ENCODE measurements at regions not wholly inside any gene's neighbourhood (a gene's known extent, or its start where the extent isn't known, plus 50 kb on each side); places are given as distances from the start of the nearest gene placed in this dataset.

DNA sequence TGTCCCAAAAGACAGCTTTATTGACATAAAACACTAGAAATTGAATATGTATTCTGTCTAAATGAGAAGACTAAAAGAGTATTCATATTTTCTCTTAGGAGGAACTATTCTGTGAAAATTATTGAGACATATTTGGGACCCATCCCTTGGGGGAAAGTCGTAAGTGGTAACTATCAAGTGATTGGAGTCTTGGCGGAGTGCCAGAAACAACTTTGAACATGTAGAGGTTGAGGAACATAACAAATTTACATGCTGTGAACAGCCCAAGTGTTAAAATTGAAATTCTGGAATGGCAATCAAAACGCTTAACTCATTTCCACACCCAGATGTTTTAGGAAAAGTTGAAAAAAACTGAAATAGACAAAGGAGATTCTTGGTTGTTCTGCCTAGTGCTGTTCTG lies 1034.6 kb downstream of the NSUN3 start:
- no peak overlapping the region for H3K27ac ChIP-seq
- DNase-seq (ENCODE audit: low spot score), result no peak
- no peak for TF ChIP-seq CTCF (IDR thresholded peaks at IDR 0.05)
- no peak overlapping the region for H3K4me3 ChIP-seq

DNA sequence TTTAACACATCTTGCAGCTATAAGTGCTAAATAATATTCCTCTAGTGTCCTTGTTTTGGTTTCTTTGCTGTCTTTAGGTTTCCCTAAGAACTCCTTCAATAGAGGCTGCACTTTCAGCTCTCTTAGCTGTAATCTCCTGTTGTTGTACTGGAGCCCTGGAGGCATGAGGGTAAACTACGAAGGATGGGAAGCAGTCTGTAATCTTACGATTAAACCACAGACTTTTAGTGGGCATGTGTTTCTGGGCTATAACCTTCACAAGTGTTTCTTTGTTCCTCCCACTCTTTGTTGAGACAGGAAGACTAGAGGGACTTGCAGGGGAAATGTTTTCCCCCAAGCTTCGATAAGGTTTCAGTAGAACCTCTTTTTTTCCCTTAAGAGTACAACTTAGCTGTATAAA lies 1058.1 kb downstream of the NSUN3 start:
- Histone ChIP-seq H3K4me3 (no peak overlapping the region), H3K27ac (no peak overlapping the region)
- no peak for DNase-seq (ENCODE audit: low spot score)
- TF ChIP-seq CTCF (IDR thresholded peaks at IDR 0.05), result no peak

DNA sequence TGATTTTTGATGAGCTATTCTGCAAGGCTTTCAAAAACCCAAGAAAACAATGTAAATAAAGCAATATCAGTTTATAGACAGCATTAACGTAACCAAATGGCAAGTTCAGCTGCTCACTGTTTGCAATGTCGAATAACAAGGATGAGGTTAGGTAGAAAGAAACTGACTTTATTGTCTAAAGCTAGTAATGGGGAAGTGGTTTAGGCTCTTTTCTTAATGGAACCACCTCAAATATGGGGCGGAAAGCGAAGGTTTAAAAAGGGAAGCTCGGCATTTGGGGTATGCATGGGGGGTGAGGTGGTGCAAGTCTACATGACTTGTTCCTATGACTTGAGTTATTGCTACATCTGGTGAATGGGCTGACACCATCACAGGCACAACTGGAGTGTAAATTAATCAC lies 1060.2 kb downstream of the NSUN3 start:
- DNase-seq (ENCODE audit: low spot score), result no peak
- TF ChIP-seq CTCF (IDR thresholded peaks at IDR 0.05), result no peak
- Histone ChIP-seq H3K4me3 (no peak overlapping the region), H3K27ac (no peak overlapping the region)

DNA sequence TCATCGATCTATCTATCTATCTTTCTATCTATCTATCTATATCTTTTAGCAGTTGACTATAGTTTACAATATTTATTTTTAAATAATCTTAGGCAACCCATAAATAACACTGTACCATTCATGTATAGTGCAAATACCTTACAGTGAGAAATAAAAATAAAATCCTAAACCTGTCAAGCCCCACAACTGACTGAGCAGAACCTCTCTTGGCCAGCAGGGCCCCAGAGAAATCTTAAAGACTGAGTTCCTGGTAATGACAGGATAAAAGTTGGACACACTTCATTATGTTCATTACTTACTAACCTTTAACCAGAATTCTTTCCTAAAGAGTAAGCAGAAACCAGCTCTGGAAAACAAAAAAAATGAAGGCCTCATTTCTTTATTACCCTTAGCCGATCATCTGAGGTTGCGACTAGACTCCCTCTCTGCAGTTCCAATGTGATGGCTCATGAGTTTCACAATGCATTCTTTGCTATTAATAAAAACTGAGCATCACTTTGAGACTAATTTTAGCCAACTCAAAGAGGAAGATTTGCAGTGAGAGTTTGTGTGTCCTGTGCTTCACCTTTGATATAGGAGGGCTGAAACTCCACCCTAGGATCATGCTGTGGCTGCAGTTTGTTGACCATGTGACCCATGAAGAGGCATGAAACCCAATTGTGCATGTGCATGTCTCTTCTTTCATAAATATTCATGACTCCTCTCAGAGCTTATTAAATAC lies 1072.0 kb downstream of the NSUN3 start:
- Histone ChIP-seq H3K27ac (no peak overlapping the region), H3K4me3 (no peak overlapping the region)
- TF ChIP-seq CTCF (IDR thresholded peaks at IDR 0.05), result no peak
- no peak for DNase-seq (ENCODE audit: low spot score)

GRCh38 chr3:95148107-95148506 lies 1085.2 kb downstream of the NSUN3 start:
- Histone ChIP-seq H3K4me3 (no peak overlapping the region), H3K27ac (no peak overlapping the region)
- TF ChIP-seq CTCF (IDR thresholded peaks at IDR 0.05), result no peak
- no peak for DNase-seq (ENCODE audit: low spot score)

DNA sequence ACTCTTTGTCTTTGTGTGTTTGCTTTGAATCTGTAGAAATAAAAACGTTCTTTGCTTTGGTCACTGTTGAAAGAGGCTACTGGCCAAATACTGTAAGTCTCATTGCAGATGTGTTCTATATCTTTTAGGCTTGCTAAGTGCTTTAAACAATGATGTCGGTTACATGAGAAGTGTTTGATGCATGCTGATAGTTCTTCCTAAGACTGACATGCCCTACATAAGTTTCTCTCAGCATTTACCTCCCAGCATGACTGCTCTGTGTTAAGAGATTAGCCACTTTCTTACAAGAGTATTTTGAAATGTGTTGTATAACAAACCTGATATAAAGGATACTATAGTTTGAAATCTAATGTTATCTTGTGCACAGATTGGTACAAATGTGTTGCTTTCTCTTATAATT lies 1088.7 kb downstream of the NSUN3 start:
- TF ChIP-seq CTCF (IDR thresholded peaks at IDR 0.05), result no peak
- H3K4me3 ChIP-seq, result no peak overlapping the region
- no peak overlapping the region for H3K27ac ChIP-seq
- DNase-seq (ENCODE audit: low spot score), result no peak

DNA sequence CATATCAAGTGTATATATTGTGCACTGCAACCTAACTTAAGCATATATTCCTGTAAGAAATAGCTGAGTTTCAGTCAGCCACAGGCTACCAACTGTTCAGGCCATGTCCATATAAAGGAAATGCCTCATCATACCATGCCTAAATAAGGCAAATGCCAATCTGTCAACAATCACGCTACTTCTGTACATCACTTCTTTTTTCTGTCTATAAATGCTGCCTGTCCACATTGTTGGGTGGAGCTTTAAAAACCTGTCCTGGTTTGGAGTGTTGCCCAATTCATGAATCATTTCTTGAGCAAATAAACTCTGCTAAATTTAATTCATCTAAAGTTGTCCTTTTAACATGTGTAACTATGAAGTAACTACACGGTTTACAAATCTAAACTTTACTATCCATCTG lies 1091.9 kb downstream of the NSUN3 start:
- no peak overlapping the region for H3K4me3 ChIP-seq
- no peak for DNase-seq (ENCODE audit: low spot score)
- TF ChIP-seq CTCF (IDR thresholded peaks at IDR 0.05), result no peak
- H3K27ac ChIP-seq, result no peak overlapping the region

All from coronary artery (tissue), 2 donors.